NCI-H146 (cell line): ENCODE measurements at regions not wholly inside any gene's neighbourhood (a gene's known extent, or its start where the extent isn't known, plus 50 kb on each side); places are given as distances from the start of the nearest gene placed in this dataset.
A peak's percentile ranks its signal among the peaks of the same experiment; 100 is the strongest.

ENCODE experiments used
- DNase-seq: peaks from one replicate; lab custom pipeline; 2025; lab: John Stamatoyannopoulos, UW

- no peak for DNase-seq
These were observed 455.4 kb downstream of the KLF5 start for GRCh38 chr13:73514208-73514607.

- DNase-seq = no peak
These were observed 454.9 kb downstream of the KLF5 start for GRCh38 chr13:73513751-73514150.

DNA sequence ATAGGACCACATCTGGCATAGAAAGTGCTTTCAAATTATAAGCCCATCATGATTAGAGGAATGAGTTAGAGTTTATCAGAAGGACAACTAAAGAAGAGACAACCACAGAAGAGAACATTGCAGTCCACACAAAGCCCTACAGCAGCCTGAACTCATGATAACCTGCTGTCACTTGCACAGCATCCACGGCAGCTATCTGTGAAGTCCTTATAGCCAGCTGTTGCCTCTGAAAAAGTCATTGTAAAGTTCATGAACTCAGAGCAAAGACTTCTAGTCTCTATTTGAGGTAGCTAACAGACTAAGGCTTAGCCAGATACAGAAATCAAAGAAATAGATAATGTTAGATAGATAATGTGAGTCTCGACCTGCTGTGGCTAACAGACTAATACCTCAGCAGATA lies 450.0 kb downstream of the KLF5 start:
- DNase-seq = no peak

DNA sequence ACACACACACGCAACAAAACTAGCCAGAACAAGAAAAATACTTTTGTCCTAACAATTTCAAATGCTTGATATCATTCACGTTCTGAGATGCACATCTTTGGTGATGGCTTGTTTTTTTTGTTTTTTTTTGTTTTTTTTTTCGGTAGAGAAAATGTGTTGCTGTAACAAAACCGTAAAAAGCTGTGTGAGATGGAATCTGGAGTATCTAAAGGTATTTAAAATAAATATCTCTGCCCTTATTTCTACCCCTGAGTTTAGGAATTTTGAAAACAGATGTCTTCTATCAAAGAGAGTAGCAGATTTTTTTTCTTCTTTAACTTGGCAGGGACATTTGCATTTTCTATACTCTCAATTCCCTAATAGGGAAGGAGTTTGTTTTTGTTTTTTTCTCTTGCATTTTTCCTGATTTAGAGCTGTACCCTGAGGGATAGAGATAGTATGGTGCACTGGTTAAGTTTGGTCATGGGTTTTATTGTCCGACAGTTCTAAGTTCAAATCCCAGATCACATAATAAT lies 446.6 kb downstream of the KLF5 start:
- no peak for DNase-seq

GRCh38 chr13:73499695-73500094 lies 440.9 kb downstream of the KLF5 start:
- no peak for DNase-seq

GRCh38 chr13:73497430-73497829 lies 438.6 kb downstream of the KLF5 start:
- no peak for DNase-seq

GRCh38 chr13:73496711-73497110 lies 437.9 kb downstream of the KLF5 start:
- DNase-seq = no peak

GRCh38 chr13:73492811-73493210 lies 434.0 kb downstream of the KLF5 start:
- DNase-seq = no peak

GRCh38 chr13:73482556-73482955 lies 423.8 kb downstream of the KLF5 start:
- DNase-seq = no peak

GRCh38 chr13:73481886-73482445 lies 423.2 kb downstream of the KLF5 start:
- DNase-seq = no peak

- DNase-seq = no peak
These were observed 422.2 kb downstream of the KLF5 start for GRCh38 chr13:73480779-73481559.

DNA sequence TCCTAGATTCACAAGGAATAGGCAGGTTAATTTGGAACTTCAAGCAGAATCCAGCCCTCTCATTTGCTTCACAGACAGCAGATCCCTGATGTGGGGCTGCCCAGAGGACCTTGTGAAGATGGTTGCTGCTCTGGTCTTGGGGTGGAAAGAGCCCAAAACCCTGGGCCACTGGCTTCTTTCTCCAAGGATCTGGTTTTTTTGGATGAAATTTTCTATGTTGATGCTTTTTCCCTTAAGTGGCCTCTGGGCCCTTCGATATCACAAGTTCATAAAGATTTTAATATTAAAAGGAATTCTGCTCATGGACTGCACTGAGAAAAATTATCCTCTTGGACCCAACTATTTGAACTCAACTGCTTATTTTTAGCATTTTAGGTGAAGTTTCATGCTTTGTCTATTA lies 421.1 kb downstream of the KLF5 start:
- no peak for DNase-seq

- DNase-seq = no peak
These were observed 420.5 kb downstream of the KLF5 start for GRCh38 chr13:73479351-73479750.

GRCh38 chr13:73477441-73477840 lies 418.6 kb downstream of the KLF5 start:
- DNase-seq = no peak

DNA sequence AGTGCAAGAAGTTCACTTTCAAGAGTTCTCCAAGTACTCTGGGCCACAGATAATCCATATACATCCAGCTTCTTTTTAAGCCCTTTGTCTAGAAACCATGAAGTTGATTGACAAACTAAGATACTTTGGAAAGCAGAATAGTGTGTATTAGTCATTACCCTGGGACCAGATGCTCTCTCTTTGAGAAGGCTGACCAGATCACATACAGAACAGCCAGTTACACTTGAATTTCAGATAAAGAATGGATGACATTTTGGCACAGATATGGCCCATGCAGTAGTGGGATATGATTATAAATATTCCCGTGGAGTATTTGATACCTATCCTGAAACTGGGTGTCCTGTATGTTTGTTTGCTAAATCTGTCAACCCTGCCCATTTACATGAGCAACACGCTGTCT lies 414.2 kb downstream of the KLF5 start:
- no peak for DNase-seq

- DNase-seq = peak; percentile 29
These were observed 408.3 kb downstream of the KLF5 start for GRCh38 chr13:73467125-73467524.

GRCh38 chr13:73466561-73466960 lies 407.8 kb downstream of the KLF5 start:
- no peak for DNase-seq

- no peak for DNase-seq
These were observed 406.8 kb downstream of the KLF5 start for GRCh38 chr13:73465617-73465971.

DNA sequence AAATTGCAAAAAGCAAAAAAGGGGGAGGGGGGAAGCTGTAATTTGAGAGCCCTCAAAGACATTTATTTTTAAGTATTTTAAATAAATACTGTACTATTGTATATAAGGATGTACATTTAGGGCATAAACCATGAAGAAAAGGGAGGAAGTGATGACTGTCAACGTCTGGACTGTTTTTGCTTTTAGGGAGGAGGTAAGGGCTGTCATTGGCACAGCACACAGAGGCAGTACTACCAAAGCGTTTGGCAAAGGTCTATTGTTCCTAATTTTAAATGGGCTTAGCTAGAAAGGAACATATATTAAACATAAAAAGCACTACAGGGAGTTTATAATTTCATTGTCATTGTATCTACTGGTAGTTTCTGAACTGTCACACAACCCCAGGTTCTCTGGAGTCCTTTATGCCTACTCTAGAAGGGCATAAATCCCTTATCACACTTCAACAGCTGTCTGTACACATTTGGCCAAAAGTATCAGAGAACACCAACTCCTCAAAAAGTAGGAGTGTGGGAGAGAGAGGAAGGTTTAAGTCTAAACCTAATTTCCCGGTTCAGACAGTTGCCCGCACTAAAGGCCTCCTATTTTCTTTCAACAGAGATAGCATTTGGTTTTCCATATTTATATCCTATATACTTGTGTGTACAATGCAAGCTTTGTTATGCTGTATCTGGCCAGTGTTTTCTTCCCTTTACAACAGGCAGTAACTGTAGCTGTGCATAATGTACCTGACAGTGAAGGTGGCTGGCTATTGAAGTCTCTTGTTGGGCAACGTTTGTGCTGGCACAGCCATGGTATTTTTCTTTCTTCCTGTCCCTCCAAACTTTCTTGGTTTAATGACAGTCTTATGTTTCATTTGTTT lies 406.2 kb downstream of the KLF5 start:
- no peak for DNase-seq

- no peak for DNase-seq
These were observed 403.4 kb downstream of the KLF5 start for GRCh38 chr13:73462241-73462640.

GRCh38 chr13:73451221-73452029 lies 392.6 kb downstream of the KLF5 start:
- peak; percentile 67 for DNase-seq

GRCh38 chr13:73450583-73450982 lies 391.8 kb downstream of the KLF5 start:
- no peak for DNase-seq
